ENCODE measurements at regions not wholly inside any gene's neighbourhood (a gene's known extent, or its start where the extent isn't known, plus 50 kb on each side); places are given as distances from the start of the nearest gene placed in this dataset.

DNA sequence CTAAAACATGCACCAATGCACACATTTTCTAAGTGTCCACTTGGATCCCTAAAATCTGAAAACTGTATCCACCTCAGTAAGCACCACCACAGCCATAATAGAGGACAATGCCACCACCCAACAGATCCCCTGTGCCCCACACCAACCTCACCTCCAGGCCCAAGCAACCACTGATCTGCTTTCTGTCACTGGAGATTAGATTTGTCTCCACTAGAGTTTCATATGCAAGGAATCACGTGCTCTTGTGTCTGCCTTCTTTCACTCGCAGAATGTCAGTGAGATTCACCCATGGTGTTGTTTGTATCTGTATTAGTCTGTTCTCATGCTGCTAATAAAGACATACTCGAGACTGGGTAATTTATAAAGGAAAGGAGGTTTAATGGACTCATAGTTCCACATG lies 216.1 kb upstream of the WWC1 start:
- DNase-seq (ENCODE audit: low spot score) = no peak
- TF ChIP-seq, protein P1, sequence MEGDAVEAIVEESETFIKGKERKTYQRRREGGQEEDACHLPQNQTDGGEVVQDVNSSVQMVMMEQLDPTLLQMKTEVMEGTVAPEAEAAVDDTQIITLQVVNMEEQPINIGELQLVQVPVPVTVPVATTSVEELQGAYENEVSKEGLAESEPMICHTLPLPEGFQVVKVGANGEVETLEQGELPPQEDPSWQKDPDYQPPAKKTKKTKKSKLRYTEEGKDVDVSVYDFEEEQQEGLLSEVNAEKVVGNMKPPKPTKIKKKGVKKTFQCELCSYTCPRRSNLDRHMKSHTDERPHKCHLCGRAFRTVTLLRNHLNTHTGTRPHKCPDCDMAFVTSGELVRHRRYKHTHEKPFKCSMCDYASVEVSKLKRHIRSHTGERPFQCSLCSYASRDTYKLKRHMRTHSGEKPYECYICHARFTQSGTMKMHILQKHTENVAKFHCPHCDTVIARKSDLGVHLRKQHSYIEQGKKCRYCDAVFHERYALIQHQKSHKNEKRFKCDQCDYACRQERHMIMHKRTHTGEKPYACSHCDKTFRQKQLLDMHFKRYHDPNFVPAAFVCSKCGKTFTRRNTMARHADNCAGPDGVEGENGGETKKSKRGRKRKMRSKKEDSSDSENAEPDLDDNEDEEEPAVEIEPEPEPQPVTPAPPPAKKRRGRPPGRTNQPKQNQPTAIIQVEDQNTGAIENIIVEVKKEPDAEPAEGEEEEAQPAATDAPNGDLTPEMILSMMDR (IDR thresholded peaks at IDR 0.05; ENCODE audit: extremely low read depth, missing control alignments) = no peak

DNA sequence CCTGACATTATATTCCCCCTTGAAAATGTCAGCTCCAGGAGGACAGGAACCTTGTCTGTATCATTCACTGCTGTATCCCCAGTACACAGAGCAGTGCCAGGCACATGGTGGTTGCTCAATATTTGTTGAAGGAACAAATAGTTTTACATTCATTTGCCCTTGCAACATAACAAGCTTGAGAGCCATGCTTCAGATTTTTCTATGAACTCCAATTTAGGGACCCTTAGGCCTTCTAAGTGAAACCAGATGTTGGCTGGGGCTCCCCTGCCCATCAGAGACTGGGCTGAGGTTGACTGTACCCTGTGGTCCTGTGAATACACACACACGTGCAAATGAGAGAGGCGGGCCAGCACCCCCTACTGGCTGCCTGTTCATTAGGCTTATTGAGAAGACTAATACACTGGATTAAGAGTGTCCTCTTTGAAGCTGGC lies 214.9 kb upstream of the WWC1 start:
- peak; percentile 12 for DNase-seq (ENCODE audit: low spot score)
- TF ChIP-seq, protein P1 (IDR thresholded peaks at IDR 0.05; ENCODE audit: extremely low read depth, missing control alignments) = peak; percentile 22

DNA sequence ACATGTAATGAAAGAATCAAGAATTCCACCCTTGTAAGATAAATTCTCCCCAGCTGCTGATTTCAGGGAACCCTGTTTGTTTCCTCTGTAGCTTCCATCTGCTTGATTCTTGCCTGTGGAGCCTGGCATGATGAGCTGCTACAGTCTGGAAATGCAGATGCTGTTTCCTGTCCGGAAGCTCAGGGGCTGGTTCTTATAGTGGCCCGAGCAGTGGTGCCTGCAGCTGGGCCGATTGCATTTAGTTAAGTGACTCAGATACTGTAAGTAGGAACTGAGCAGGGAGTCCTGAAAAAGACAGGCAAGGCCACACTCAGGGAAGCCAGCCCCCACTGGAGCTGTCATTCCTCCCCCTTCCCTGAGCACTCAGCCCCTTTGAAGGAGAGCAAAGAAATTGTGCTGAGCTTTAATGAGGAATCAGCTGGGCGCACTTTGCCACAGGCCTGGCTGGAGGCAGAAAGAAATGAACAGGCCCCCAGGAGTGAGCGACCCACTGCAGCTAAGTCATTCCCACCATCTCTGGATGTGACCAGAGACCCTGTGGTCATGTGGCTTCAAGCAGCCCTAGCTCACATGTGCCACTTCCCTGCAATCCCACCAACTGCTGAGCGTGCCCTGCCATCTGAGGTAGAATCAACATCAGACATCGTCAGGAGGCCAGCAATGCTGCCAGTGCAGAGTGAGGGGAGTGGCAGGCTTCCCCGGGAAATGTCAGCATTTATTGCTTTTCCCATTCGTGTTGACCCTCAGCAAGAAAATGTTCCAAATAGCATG lies 206.0 kb upstream of the WWC1 start:
- no peak for DNase-seq (ENCODE audit: low spot score)
- TF ChIP-seq, protein P1 (IDR thresholded peaks at IDR 0.05; ENCODE audit: extremely low read depth, missing control alignments) = no peak

DNA sequence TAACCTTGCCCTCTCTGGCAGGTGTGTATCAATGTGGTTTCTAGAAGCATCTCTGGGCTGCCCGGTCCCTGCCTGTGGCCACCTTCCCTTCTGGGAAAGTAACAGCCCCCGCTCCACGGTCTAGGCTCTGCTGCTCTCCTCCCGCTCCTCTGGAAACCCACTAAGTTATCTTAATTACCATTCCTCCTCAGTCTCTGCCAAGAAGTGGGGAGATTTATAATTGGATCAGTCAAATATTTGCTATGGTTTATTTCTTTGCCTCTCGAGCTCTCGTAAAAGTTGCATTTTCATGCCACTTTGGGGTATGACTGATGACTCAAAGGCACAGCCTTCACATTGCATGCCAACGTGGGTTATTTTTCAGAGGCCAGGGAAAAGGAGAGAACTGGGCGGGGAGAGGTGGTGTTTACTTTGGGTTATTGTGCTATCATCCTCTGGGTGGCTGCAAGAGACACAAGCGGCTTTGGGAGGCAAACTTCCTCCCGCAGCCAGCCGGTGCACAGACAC lies 205.3 kb upstream of the WWC1 start:
- no peak for DNase-seq (ENCODE audit: low spot score)
- TF ChIP-seq, protein P1 (IDR thresholded peaks at IDR 0.05; ENCODE audit: extremely low read depth, missing control alignments) = no peak

DNA sequence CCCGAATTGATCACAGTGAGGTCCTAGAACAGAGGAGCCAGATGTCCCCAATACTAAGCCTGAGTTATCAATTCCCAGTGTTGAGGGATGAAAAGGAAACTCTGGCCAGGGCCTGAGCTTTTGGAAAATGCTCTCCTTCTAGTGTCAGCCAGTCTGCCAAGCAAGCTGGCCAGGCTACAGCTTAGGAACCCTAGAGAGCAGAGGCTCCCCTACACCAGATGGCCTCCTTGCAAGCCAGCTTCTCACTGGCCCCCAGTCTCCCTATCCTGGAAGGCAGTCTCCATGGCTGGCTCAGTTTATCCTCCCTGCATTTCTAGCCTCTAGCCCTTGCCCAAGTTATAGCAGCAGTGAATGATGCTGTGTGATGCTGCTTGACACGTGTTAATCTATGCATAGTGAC lies 204.7 kb upstream of the WWC1 start:
- TF ChIP-seq, protein P1 (IDR thresholded peaks at IDR 0.05; ENCODE audit: extremely low read depth, missing control alignments) = no peak
- DNase-seq (ENCODE audit: low spot score) = no peak

DNA sequence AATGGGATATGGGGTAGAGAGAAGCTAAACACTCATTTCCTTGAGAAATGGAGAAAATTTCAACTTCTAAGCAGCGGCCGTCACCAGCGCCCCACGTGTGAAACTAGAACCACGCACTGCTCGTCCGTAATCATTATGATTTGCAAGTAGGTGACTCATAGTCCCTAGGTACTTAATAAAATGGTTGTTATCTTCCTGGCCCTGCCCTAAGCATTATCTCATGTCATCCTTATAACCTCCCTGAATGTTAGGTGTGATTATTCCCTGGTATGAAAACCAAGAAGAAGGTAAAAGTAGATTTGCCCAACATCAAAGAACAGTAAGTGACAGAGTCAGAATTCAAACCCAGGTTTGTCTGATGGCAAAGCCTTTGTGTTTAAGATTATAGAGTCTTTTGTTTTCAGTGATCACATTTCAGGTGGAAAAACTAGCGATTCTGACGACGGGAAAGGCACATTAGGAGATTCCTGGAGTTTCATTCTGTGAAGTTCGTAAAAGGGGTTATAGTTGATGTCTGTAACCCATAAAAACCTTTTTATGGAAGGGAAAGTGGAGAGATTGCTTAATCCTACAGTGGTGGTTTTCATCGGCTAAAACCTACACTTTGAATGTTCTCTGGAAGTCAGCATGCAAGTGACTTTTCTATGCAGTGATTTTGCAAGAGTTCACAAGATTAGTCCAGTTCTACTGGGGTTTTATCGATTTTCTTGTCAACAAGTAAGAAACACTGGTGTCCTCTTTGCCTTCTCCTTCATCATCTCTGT lies 202.9 kb upstream of the WWC1 start:
- DNase-seq (ENCODE audit: low spot score) = no peak
- TF ChIP-seq, protein P1 (IDR thresholded peaks at IDR 0.05; ENCODE audit: extremely low read depth, missing control alignments) = no peak
